Body of pancreas (tissue), 4 donors: ENCODE measurements at regions not wholly inside any gene's neighbourhood (a gene's known extent, or its start where the extent isn't known, plus 50 kb on each side); places are given as distances from the start of the nearest gene placed in this dataset.

Experiments
- ATAC-seq: fragments of 150-250 bp; one replicate; pipeline ENCODE4 v1.9.1; 2016
- DNase-seq, 4 donors: peaks; one replicate each; pipeline ENCODE4 v3.0.0-alpha.2; 2019
- H3K27ac ChIP-seq, 4 donors: fragments of 200-600 bp; sonication (generic); 1 replicate in 3 of 4; 2 replicates in 1 of 4; pipeline versions ENCODE4 v1.5.1 to v1.6.1; 2016 to 2019; ENCODE audit warnings: mild to moderate bottlenecking in 1 of 4, mixed read lengths in 1 of 4, moderate library complexity in 1 of 4
- H3K27me3 ChIP-seq, 2 donors: fragments of 200-600 bp; sonication (generic); one replicate each; pipeline ENCODE4 v1.6.0; 2016; ENCODE audit warnings: mild to moderate bottlenecking in 1 of 2
- H3K36me3 ChIP-seq, 2 donors: fragments of 200-600 bp; sonication (generic); replicated peaks in 1 of 2; 2 replicates each; pipeline ENCODE4 v1.5.1; 2016; ENCODE audit warnings: low read depth in 2 of 2; ENCODE audit not compliant: insufficient read depth in 1 of 2
- H3K4me1 ChIP-seq: fragments of 200-600 bp; sonication (generic); one replicate; pipeline ENCODE4 v1.6.0; 2016
- H3K4me3 ChIP-seq, 2 donors: fragments of 200-600 bp; sonication (generic); 1 replicate in 1 of 2; 2 replicates in 1 of 2; pipeline ENCODE4 v1.5.1; 2016 to 2019
- H3K9me3 ChIP-seq, 3 donors: fragments of 200-600 bp; sonication (generic); 1 replicate in 2 of 3; 2 replicates in 1 of 3; pipeline ENCODE4 v1.5.1; 2016
- CTCF ChIP-seq, 7 experiments: fragments of 450-650 bp in 4 of 7; fragments of 200-600 bp in 3 of 7; sonication (generic) in 3 of 7; IDR thresholded peaks; one replicate each; pipeline ENCODE4 v1.5.1; 2016 to 2019; ENCODE audit warnings: antibody characterized with exemption in 7 of 7
- POLR2A ChIP-seq, 3 donors: fragments of 450-650 bp; IDR thresholded peaks; one replicate each; pipeline ENCODE4 v1.6.1; 2016; ENCODE audit warnings: antibody characterized with exemption in 3 of 3, mild to moderate bottlenecking in 2 of 3
- WGBS, 2 donors: methylation state at CpG; one replicate each; pipeline ENCODE4 v1.1.5; 2017; 5-methylcytosine and 5-hydroxymethylcytosine counted together
- intact Hi-C: fragments of 100-400 bp; cut with DNase I; formaldehyde crosslinking; loops from one replicate; pipeline ENCODE4 v1.15.1; 2023

GRCh38 chr4:123631786-123632692 is 235.4 kb downstream of the SPRY1 start:
- no peaks in the 10 kb centered on the region for H3K4me1 ChIP-seq
- WGBS, 2 donors: 68 to 81% methylated on average over 7 of the region's 7 CpGs
- DNase-seq: no peak
- intact Hi-C loops: no loop called here
- no peaks in the 10 kb centered on the region for H3K27me3 ChIP-seq
- no peak for TF ChIP-seq POLR2A (IDR thresholded peaks at IDR 0.05)
- TF ChIP-seq CTCF (IDR thresholded peaks at IDR 0.05): no peak
- H3K36me3 ChIP-seq: no peaks in the 10 kb centered on the region
- H3K4me3 ChIP-seq: no peak overlapping the region
- no peaks in the 10 kb centered on the region for H3K9me3 ChIP-seq
- no peak for ATAC-seq
- no peak overlapping the region for H3K27ac ChIP-seq

GRCh38 chr4:123632693-123633030 is 236.1 kb downstream of the SPRY1 start:
- Histone ChIP-seq H3K27ac (no peak overlapping the region), H3K36me3 (no peaks in the 10 kb centered on the region), H3K27me3 (no peaks in the 10 kb centered on the region), H3K4me1 (no peaks in the 10 kb centered on the region), H3K9me3 (no peaks in the 10 kb centered on the region), H3K4me3 (no peak overlapping the region)
- TF ChIP-seq CTCF (IDR thresholded peaks at IDR 0.05): no peak
- TF ChIP-seq POLR2A (IDR thresholded peaks at IDR 0.05): no peak
- WGBS, 2 donors: 84% methylated on average over 3 of the region's 3 CpGs
- intact Hi-C loops: no loop called here
- no peak for ATAC-seq
- no peak for DNase-seq

- TF ChIP-seq CTCF (IDR thresholded peaks at IDR 0.05) (no peak), POLR2A (IDR thresholded peaks at IDR 0.05) (no peak)
- no peaks in the 10 kb centered on the region for H3K4me1 ChIP-seq
- H3K27me3 ChIP-seq: no peaks in the 10 kb centered on the region
- 67% methylated on average over 1 of the region's 1 CpG; no CpG with 5 or more reads in 1 of the 2 donors for WGBS, 2 donors
- intact Hi-C loops: no loop called here
- DNase-seq (no peak), ATAC-seq (no peak)
- H3K27ac ChIP-seq: no peak overlapping the region
- no peaks in the 10 kb centered on the region for H3K36me3 ChIP-seq
- H3K4me3 ChIP-seq: no peak overlapping the region
- H3K9me3 ChIP-seq: no peaks in the 10 kb centered on the region
Observed at GRCh38 chr4:123638834-123639233, 242.2 kb downstream of the SPRY1 start.

GRCh38 chr4:123640271-123640670 is 243.7 kb downstream of the SPRY1 start:
- Histone ChIP-seq H3K9me3 (no peaks in the 10 kb centered on the region), H3K36me3 (no peaks in the 10 kb centered on the region), H3K27me3 (no peaks in the 10 kb centered on the region), H3K4me1 (no peaks in the 10 kb centered on the region), H3K27ac (no peak overlapping the region), H3K4me3 (no peak overlapping the region)
- ATAC-seq (no peak), DNase-seq (no peak)
- no peak for TF ChIP-seq CTCF (IDR thresholded peaks at IDR 0.05)
- no peak for TF ChIP-seq POLR2A (IDR thresholded peaks at IDR 0.05)
- intact Hi-C loops: no loop called here

GRCh38 chr4:123640824-123641223 is 244.2 kb downstream of the SPRY1 start:
- Histone ChIP-seq H3K36me3 (no peaks in the 10 kb centered on the region), H3K4me3 (no peak overlapping the region), H3K9me3 (no peaks in the 10 kb centered on the region), H3K27me3 (no peaks in the 10 kb centered on the region), H3K27ac (no peak overlapping the region), H3K4me1 (no peaks in the 10 kb centered on the region)
- intact Hi-C loops: no loop called here
- WGBS, 2 donors: 90 to 100% methylated on average over 1 to 2 of the region's 2 CpGs
- no peak for DNase-seq
- ATAC-seq: no peak
- no peak for TF ChIP-seq POLR2A (IDR thresholded peaks at IDR 0.05)
- TF ChIP-seq CTCF (IDR thresholded peaks at IDR 0.05): no peak
